Neural progenitor cell (in vitro differentiated cells): ENCODE measurements at regions not wholly inside any gene's neighbourhood (a gene's known extent, or its start where the extent isn't known, plus 50 kb on each side); places are given as distances from the start of the nearest gene placed in this dataset.

Source experiments
- DNase-seq: peaks from one replicate; pipeline ENCODE4 v3.0.0-alpha.2; 2016; ENCODE audit warnings: low spot score
- H2AFZ ChIP-seq: fragments of 200-600 bp; sonication (generic); replicated peaks from 2 replicates; pipeline ENCODE4 v1.6.1; 2016; ENCODE audit warnings: antibody characterized with exemption
- H3F3A ChIP-seq: fragments of 200-600 bp; sonication (generic); 2 replicates; pipeline ENCODE4 v1.6.1; 2016; ENCODE audit warnings: antibody characterized with exemption, low read depth
- H3K27ac ChIP-seq: fragments of 200-600 bp; sonication (generic); 2 replicates; pipeline ENCODE4 v1.5.1; 2016; ENCODE audit warnings: mild to moderate bottlenecking
- H3K27me3 ChIP-seq: fragments of 200-600 bp; sonication (generic); 2 replicates; pipeline ENCODE4 v1.6.1; 2016; ENCODE audit warnings: mild to moderate bottlenecking, moderate library complexity
- H3K36me3 ChIP-seq: fragments of 200-600 bp; sonication (generic); 2 replicates; pipeline ENCODE4 v1.5.1; 2016
- H3K4me1 ChIP-seq: fragments of 200-600 bp; sonication (generic); 2 replicates; pipeline ENCODE4 v1.6.1; 2016; ENCODE audit warnings: mixed run types
- H3K4me2 ChIP-seq: fragments of 200-600 bp; sonication (generic); 2 replicates; pipeline ENCODE4 v1.6.1; 2016
- H3K4me3 ChIP-seq: fragments of 200-600 bp; sonication (generic); 2 replicates; pipeline ENCODE4 v1.5.1; 2016
- H3K79me2 ChIP-seq: fragments of 200-600 bp; sonication (generic); 2 replicates; pipeline ENCODE4 v1.6.1; 2016; ENCODE audit warnings: low read depth
- H3K9ac ChIP-seq: fragments of 200-600 bp; sonication (generic); 2 replicates; pipeline ENCODE4 v1.6.1; 2016
- H3K9me3 ChIP-seq: fragments of 200-600 bp; sonication (generic); 2 replicates; pipeline ENCODE4 v1.5.1; 2016; ENCODE audit warnings: low read depth
- H4K20me1 ChIP-seq: fragments of 200-600 bp; sonication (generic); 2 replicates; pipeline ENCODE4 v1.6.1; 2016; ENCODE audit warnings: low read depth
- H3K27ac Mint-ChIP-seq: 3 replicates; pipeline ENCODE4 v1.8.0; 2021; ENCODE audit warnings: mixed read lengths
- H3K27me3 Mint-ChIP-seq: 2 replicates; pipeline ENCODE4 v1.8.0; 2022; ENCODE audit warnings: low read depth, mild to moderate bottlenecking, inconsistent platforms, moderate library complexity, mixed read lengths; ENCODE audit not compliant: insufficient read depth
- H3K36me3 Mint-ChIP-seq: 3 replicates; pipeline ENCODE4 v1.8.0; 2021; ENCODE audit warnings: mixed read lengths
- H3K4me1 Mint-ChIP-seq: 3 replicates; pipeline ENCODE4 v1.8.0; 2021; ENCODE audit warnings: mixed read lengths
- H3K4me3 Mint-ChIP-seq: 3 replicates; pipeline ENCODE4 v1.8.0; 2021; ENCODE audit warnings: mild to moderate bottlenecking, moderate library complexity, mixed read lengths
- H3K9me3 Mint-ChIP-seq: 3 replicates; pipeline ENCODE4 v1.8.0; 2020; ENCODE audit warnings: mixed read lengths
- EZH2 ChIP-seq: fragments of 200-600 bp; sonication (generic); IDR thresholded peaks from 2 replicates; pipeline ENCODE4 v1.6.1; 2017; ENCODE audit warnings: antibody characterized with exemption, mild to moderate bottlenecking, moderate library complexity
- EZH2phosphoT487 ChIP-seq: fragments of 200-600 bp; sonication (generic); IDR thresholded peaks from 2 replicates; pipeline ENCODE4 v1.6.1; 2017; ENCODE audit warnings: antibody characterized with exemption
- TF ChIP-seq, protein P1 (sequence below): fragments of 200-600 bp; sonication (generic); IDR thresholded peaks from 2 replicates; pipeline ENCODE4 v1.5.1; 2017; ENCODE audit warnings: antibody characterized with exemption, mild to moderate bottlenecking

DNA sequence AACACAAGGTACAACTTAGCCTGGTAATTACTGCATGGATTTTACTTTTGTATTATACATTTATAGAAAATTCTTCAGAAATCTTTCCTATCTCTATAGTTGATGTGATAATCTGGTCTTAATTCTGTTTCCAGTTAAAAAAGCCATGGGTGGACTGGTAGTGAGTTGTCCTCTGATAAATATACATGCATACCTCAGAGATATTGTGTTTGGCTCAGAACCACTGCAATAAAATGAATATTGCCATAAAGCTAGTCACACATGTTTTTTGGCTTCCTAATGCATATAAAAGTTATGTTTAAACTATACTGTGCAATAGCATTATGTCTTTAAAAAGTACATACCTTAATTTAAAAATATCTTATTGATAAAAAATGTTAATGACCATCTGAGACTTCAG, 708.6 kb upstream of the MARCKS start:
- Mint-ChIP-seq H3K36me3 (peaks cover 2% of the 10 kb centered on the region), H3K4me1 (no peaks in the 10 kb centered on the region), H3K27ac (no peak overlapping the region), H3K4me3 (no peak overlapping the region), H3K27me3 (peaks cover 4% of the 10 kb centered on the region), H3K9me3 (peaks cover 22% of the 10 kb centered on the region)
- Histone ChIP-seq H3K36me3 (no peaks in the 10 kb centered on the region), H3K4me1 (no peaks in the 10 kb centered on the region), H2AFZ (no peak overlapping the region), H3K4me2 (no peak overlapping the region), H3K9ac (no peak overlapping the region), H3K9me3 (no peaks in the 10 kb centered on the region), H3K27me3 (no peaks in the 10 kb centered on the region), H3K79me2 (no peaks in the 10 kb centered on the region), H3K4me3 (no peak overlapping the region), H4K20me1 (no peaks in the 10 kb centered on the region), H3F3A (no peaks in the 10 kb centered on the region), H3K27ac (no peak overlapping the region)
- DNase-seq = no peak
- TF ChIP-seq EZH2phosphoT487 (no peak), EZH2 (no peak)
- TF ChIP-seq, protein P1, sequence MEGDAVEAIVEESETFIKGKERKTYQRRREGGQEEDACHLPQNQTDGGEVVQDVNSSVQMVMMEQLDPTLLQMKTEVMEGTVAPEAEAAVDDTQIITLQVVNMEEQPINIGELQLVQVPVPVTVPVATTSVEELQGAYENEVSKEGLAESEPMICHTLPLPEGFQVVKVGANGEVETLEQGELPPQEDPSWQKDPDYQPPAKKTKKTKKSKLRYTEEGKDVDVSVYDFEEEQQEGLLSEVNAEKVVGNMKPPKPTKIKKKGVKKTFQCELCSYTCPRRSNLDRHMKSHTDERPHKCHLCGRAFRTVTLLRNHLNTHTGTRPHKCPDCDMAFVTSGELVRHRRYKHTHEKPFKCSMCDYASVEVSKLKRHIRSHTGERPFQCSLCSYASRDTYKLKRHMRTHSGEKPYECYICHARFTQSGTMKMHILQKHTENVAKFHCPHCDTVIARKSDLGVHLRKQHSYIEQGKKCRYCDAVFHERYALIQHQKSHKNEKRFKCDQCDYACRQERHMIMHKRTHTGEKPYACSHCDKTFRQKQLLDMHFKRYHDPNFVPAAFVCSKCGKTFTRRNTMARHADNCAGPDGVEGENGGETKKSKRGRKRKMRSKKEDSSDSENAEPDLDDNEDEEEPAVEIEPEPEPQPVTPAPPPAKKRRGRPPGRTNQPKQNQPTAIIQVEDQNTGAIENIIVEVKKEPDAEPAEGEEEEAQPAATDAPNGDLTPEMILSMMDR = no peak

DNA sequence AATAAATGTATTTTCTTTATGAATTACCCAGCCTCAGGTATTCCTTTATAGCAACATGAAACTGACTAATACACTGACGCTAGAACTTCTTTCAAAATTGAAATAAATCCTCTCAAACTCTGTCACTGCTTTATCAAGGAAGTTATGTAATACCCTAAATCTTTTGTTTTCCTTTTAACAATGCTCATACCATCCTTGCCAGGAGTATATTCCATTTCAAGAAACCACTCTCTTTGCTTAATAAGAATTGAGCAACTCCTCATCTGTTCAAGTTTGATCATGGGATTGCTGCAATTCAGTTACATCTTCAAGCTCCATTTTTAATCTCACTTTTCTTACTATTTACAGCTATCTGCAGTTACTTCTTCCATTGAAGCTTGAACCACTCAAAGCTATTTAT, 707.6 kb upstream of the MARCKS start:
- Histone ChIP-seq H2AFZ (no peak overlapping the region), H3F3A (no peaks in the 10 kb centered on the region), H3K27ac (no peak overlapping the region), H3K79me2 (no peaks in the 10 kb centered on the region), H4K20me1 (no peaks in the 10 kb centered on the region), H3K4me2 (no peak overlapping the region), H3K9me3 (no peaks in the 10 kb centered on the region), H3K27me3 (no peaks in the 10 kb centered on the region), H3K36me3 (no peaks in the 10 kb centered on the region), H3K9ac (no peak overlapping the region), H3K4me3 (no peak overlapping the region), H3K4me1 (no peaks in the 10 kb centered on the region)
- Mint-ChIP-seq H3K27ac (no peak overlapping the region), H3K9me3 (peaks cover 25% of the 10 kb centered on the region), H3K4me1 (no peaks in the 10 kb centered on the region), H3K36me3 (peaks cover 2% of the 10 kb centered on the region), H3K27me3 (peaks cover 4% of the 10 kb centered on the region), H3K4me3 (no peak overlapping the region)
- no peak for DNase-seq
- no peak for TF ChIP-seq EZH2
- TF ChIP-seq, protein P1 = no peak
- TF ChIP-seq EZH2phosphoT487 = no peak

DNA sequence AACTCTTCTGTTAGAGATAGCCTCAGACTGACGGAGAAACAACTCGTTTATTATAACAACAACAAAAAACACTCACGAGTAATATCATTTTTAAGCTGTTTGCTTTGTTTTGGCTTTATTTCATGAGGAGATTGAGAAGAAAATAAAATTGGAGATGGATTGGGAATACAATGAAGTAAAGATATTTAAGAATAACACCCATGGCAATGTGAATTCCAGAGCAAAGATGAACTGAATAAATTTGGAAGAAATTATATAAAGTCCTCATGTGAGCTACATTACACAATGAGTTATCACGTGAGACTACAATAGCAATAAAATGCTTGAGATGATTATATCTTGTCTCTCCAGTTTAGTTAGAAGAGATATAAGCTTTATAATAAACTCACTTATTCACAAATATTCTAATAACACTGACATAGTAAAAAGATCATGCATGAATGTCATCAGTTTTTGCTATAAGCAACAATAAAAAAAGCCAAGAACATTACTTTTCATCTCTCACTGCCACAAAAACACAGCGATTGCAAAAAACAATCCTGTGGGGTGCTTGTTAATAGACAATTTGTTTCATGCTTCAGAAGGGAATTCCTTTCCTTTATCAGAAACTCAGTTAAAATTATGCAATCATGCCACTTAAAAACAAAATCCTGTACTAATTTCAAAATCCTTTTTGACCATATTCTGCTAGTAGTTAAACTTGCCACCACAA, 696.7 kb upstream of the MARCKS start:
- no peaks in the 10 kb centered on the region for H3K36me3 Mint-ChIP-seq
- Histone ChIP-seq H3K79me2 (no peaks in the 10 kb centered on the region), H3K9ac (no peak overlapping the region), H3K9me3 (no peaks in the 10 kb centered on the region), H4K20me1 (no peaks in the 10 kb centered on the region), H3K36me3 (no peaks in the 10 kb centered on the region), H3K4me1 (no peaks in the 10 kb centered on the region), H2AFZ (no peak overlapping the region), H3F3A (no peaks in the 10 kb centered on the region), H3K4me2 (no peak overlapping the region), H3K27me3 (no peaks in the 10 kb centered on the region), H3K4me3 (no peak overlapping the region), H3K27ac (no peak overlapping the region)
- H3K27ac Mint-ChIP-seq = no peak overlapping the region
- no peaks in the 10 kb centered on the region for H3K4me1 Mint-ChIP-seq
- TF ChIP-seq, protein P1 = no peak
- TF ChIP-seq EZH2phosphoT487 (no peak), EZH2 (no peak)
- no peak overlapping the region for H3K4me3 Mint-ChIP-seq
- H3K27me3 Mint-ChIP-seq = no peaks in the 10 kb centered on the region
- DNase-seq = no peak
- no peaks in the 10 kb centered on the region for H3K9me3 Mint-ChIP-seq
